ENCODE measurements at regions not wholly inside any gene's neighbourhood (a gene's known extent, or its start where the extent isn't known, plus 50 kb on each side); places are given as distances from the start of the nearest gene placed in this dataset.

DNA sequence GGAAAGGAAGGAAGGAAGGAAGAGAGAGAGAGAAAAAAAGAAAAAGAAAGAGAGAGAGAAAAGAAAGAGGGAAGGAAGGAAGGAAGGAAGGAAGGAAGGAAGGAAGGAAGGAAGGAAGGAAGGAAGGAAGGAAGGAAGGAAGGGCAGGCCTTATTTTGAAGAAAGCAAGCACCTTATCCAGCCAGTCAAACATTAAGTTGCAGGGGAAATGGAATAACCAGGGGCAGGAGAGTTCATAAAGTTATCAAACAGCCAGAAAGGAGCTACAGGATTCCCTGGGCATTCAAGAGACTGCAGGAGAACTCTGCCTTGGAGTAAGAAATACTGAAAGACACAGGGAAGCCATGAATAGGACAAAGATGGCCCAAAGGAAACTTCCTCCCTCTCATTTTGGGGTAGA is 672.0 kb upstream of the INTU start (continued):
- TF ChIP-seq IKZF2 (IDR thresholded peaks at IDR 0.05) (no peak), HDAC6 (IDR thresholded peaks at IDR 0.05; ENCODE audit: unreplicated experiment) (no peak)
- TF ChIP-seq, protein P1, sequence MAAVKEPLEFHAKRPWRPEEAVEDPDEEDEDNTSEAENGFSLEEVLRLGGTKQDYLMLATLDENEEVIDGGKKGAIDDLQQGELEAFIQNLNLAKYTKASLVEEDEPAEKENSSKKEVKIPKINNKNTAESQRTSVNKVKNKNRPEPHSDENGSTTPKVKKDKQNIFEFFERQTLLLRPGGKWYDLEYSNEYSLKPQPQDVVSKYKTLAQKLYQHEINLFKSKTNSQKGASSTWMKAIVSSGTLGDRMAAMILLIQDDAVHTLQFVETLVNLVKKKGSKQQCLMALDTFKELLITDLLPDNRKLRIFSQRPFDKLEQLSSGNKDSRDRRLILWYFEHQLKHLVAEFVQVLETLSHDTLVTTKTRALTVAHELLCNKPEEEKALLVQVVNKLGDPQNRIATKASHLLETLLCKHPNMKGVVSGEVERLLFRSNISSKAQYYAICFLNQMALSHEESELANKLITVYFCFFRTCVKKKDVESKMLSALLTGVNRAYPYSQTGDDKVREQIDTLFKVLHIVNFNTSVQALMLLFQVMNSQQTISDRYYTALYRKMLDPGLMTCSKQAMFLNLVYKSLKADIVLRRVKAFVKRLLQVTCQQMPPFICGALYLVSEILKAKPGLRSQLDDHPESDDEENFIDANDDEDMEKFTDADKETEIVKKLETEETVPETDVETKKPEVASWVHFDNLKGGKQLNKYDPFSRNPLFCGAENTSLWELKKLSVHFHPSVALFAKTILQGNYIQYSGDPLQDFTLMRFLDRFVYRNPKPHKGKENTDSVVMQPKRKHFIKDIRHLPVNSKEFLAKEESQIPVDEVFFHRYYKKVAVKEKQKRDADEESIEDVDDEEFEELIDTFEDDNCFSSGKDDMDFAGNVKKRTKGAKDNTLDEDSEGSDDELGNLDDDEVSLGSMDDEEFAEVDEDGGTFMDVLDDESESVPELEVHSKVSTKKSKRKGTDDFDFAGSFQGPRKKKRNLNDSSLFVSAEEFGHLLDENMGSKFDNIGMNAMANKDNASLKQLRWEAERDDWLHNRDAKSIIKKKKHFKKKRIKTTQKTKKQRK (IDR thresholded peaks at IDR 0.05; ENCODE audit: low read depth, low read length) = no peak

DNA sequence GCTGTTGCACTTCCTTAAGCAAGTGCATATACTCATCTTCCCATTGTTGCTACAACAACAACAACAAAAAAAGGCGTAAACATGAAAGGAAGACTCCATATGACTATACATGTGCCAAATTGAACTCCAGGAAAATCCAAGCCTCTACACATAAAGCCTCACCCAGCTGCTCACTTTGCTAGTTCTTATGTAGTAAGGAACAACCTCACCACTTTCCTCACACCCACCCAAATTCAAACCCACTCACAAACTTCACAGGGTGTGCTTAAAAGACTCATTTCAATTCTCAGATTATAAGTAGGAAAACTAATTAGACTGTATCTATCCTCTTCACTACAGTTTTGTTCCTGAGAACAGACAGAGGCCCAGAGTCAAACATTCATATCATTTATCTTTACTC is 671.1 kb upstream of the INTU start:
- Histone ChIP-seq H3K9ac (ENCODE audit: control insufficient read depth, insufficient read depth, low read length) (no peak overlapping the region), H3K4me3 (no peak overlapping the region), H3K36me3 (ENCODE audit: control insufficient read depth in 2 of 2, insufficient read depth in 2 of 2, low read length in 1 of 2) (no peaks in the 10 kb centered on the region), H3K27me3 (replicated peaks in 1 of 2; ENCODE audit: control insufficient read depth in 2 of 2, insufficient read depth in 2 of 2, low read length in 1 of 2) (no peaks in the 10 kb centered on the region), H4K20me1 (ENCODE audit: control insufficient read depth, insufficient read depth) (no peaks in the 10 kb centered on the region), H3K9me3 (replicated peaks; ENCODE audit: control insufficient read depth, insufficient read depth, low read length) (no peaks in the 10 kb centered on the region), H2AFZ (ENCODE audit: control insufficient read depth, low read depth, low read length) (no peak overlapping the region), H3K27ac (ENCODE audit: control insufficient read depth, insufficient read depth) (no peak overlapping the region), H3K4me1 (ENCODE audit: control insufficient read depth, insufficient read depth, low read length) (no peaks in the 10 kb centered on the region), H3K79me2 (ENCODE audit: control insufficient read depth, insufficient read depth, low read length) (no peaks in the 10 kb centered on the region), H3K4me2 (ENCODE audit: control insufficient read depth, insufficient read depth) (no peak overlapping the region)
- intact Hi-C loops (cut with micrococcal nuclease; ENCODE audit: unreplicated experiment) (no loop called here), in situ Hi-C loops (cut with MboI) (no loop called here)
- TF ChIP-seq BHLHE40 (IDR thresholded peaks at IDR 0.05; ENCODE audit: borderline replicate concordance in 1 of 2, low read depth in 2 of 2, low read length in 1 of 2) = no peak
- TF ChIP-seq STAT3 (IDR thresholded peaks at IDR 0.05; ENCODE audit: low read depth, low read length) = no peak
- no peak for TF ChIP-seq MTA2 (IDR thresholded peaks at IDR 0.05; ENCODE audit: low read depth)
- no peak for TF ChIP-seq CHD1 (IDR thresholded peaks at IDR 0.05; ENCODE audit: low read depth, low read length)
- no peak for TF ChIP-seq SIN3A (IDR thresholded peaks at IDR 0.05; ENCODE audit: low read depth, low read length)
- no peak for TF ChIP-seq BACH1 (IDR thresholded peaks at IDR 0.05; ENCODE audit: borderline replicate concordance)
- no TSS peak for BruUV-seq (replicated peaks)
- ChIA-PET SMC1A (ENCODE audit: uncharacterized antibody, unreplicated experiment) (interaction anchor here (1.0 kb wide), 1 partner anchor 18 kb away, joined by 3 read pairs; no protein-coding TSS in a partner anchor), CTCF (no interaction called here), POLR2A (no interaction called here), RAD21 (ENCODE audit: unreplicated experiment) (no interaction called here)
- no peak for ATAC-seq
- FAIRE-seq = no peak
- no peak for DNase-seq (ENCODE audit: low read depth, low spot score)
- 0% methylated on average over 1 of the region's 1 CpG for WGBS (ENCODE audit: insufficient coverage, insufficient replicate concordance, low lambda C conversion rate, missing lambda C conversion rate)
